ENCODE measurements at regions not wholly inside any gene's neighbourhood (a gene's known extent, or its start where the extent isn't known, plus 50 kb on each side); places are given as distances from the start of the nearest gene placed in this dataset.
"Not testable (repeated sequence)": the region's sequence is repeated elsewhere in the genome, so short reads cannot be mapped to it uniquely, and the experiment has no call there.

GRCh38 chr2:180258579-180258978, 251.5 kb upstream of the CWC22 start:
- DNase-seq: no peak

- DNase-seq: no peak
Observed at GRCh38 chr2:180258041-180258537, 251.0 kb upstream of the CWC22 start.

GRCh38 chr2:180257247-180257646, 250.2 kb upstream of the CWC22 start:
- DNase-seq: no peak

GRCh38 chr2:180255981-180256380, 248.9 kb upstream of the CWC22 start:
- no peak for DNase-seq

- no peak for DNase-seq
Observed at GRCh38 chr2:180254872-180255271, 247.8 kb upstream of the CWC22 start.

- DNase-seq: no peak
Observed at GRCh38 chr2:180247658-180248057, 240.6 kb upstream of the CWC22 start.

- no peak for DNase-seq
Observed at GRCh38 chr2:180246268-180246667, 239.2 kb upstream of the CWC22 start.

GRCh38 chr2:180240774-180241173, 233.7 kb upstream of the CWC22 start:
- DNase-seq: no peak

- DNase-seq: no peak
Observed at GRCh38 chr2:180238729-180239128, 231.6 kb upstream of the CWC22 start.

GRCh38 chr2:180236061-180236460, 229.0 kb upstream of the CWC22 start:
- not testable (repeated sequence) for DNase-seq

- not testable (repeated sequence) for DNase-seq
Observed at GRCh38 chr2:180235506-180235905, 228.4 kb upstream of the CWC22 start.

GRCh38 chr2:180234991-180235390, 227.9 kb upstream of the CWC22 start:
- not testable (repeated sequence) for DNase-seq

GRCh38 chr2:180231015-180231414, 223.9 kb upstream of the CWC22 start:
- DNase-seq: no peak

GRCh38 chr2:180227461-180227860, 220.4 kb upstream of the CWC22 start:
- no peak for DNase-seq

GRCh38 chr2:180225118-180225517, 218.0 kb upstream of the CWC22 start:
- no peak for DNase-seq

GRCh38 chr2:180222644-180223043, 215.5 kb upstream of the CWC22 start:
- no peak for DNase-seq

- no peak for DNase-seq
Observed at GRCh38 chr2:180219491-180219890, 212.4 kb upstream of the CWC22 start.

- no peak for DNase-seq
Observed at GRCh38 chr2:180208841-180209240, 201.7 kb upstream of the CWC22 start.

- no peak for DNase-seq
Observed at GRCh38 chr2:180205621-180206235, 198.6 kb upstream of the CWC22 start.

GRCh38 chr2:180203972-180204371, 196.9 kb upstream of the CWC22 start:
- DNase-seq: no peak

- no peak for DNase-seq
Observed at GRCh38 chr2:180202467-180202951, 195.4 kb upstream of the CWC22 start.

- no peak for DNase-seq
Observed at GRCh38 chr2:180196419-180196977, 189.4 kb upstream of the CWC22 start.

- no peak for DNase-seq
Observed at GRCh38 chr2:180195847-180196246, 188.8 kb upstream of the CWC22 start.

GRCh38 chr2:180191432-180192124, 184.5 kb upstream of the CWC22 start:
- DNase-seq: no peak
